ENCODE measurements at regions not wholly inside any gene's neighbourhood (a gene's known extent, or its start where the extent isn't known, plus 50 kb on each side); places are given as distances from the start of the nearest gene placed in this dataset.

DNA sequence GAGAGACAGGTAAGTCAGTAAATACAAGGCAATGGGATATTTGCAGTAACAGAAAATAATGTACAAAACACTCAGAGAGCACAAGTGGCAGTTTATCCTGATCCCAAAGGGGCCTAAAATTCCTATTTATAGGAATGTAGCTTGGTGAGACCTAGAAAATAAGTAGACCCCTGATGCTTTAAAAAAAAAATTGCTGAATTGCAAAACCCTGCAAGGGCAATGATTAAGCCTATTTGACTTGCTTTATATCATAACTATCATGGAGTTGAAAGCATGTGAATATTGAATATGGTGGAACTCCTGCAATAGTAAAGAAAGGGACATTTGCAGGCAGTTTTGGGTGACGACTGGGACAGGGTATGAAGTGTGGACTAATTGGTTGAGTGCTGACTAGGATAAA lies 101.9 kb upstream of the C1orf21 start:
- Histone ChIP-seq H3K9me3 (peaks cover 3% of the 10 kb centered on the region; the same call in 1 of the 3 replicates), H3K4me1 (no peaks in the 10 kb centered on the region), H3K4me2 (no peak overlapping the region), H3K4me3 (no peak overlapping the region), H3K27ac (no peak overlapping the region)
- no peak for DNase-seq (ENCODE audit: low read depth in 1 of 2, low spot score in 1 of 2)
- ChIA-PET CTCF (no interaction called here), POLR2A (no interaction called here)
- TF ChIP-seq TP53 (CRISPR knock-in tag; IDR thresholded peaks at IDR 0.05) (no peak), MAFK (IDR thresholded peaks at IDR 0.05; ENCODE audit: partially characterized antibody) (peak; percentile 63)
- no peak for ATAC-seq
- no peak for FAIRE-seq
- 39% methylated on average over 1 of the region's 1 CpG for WGBS (ENCODE audit: missing lambda C conversion rate)

DNA sequence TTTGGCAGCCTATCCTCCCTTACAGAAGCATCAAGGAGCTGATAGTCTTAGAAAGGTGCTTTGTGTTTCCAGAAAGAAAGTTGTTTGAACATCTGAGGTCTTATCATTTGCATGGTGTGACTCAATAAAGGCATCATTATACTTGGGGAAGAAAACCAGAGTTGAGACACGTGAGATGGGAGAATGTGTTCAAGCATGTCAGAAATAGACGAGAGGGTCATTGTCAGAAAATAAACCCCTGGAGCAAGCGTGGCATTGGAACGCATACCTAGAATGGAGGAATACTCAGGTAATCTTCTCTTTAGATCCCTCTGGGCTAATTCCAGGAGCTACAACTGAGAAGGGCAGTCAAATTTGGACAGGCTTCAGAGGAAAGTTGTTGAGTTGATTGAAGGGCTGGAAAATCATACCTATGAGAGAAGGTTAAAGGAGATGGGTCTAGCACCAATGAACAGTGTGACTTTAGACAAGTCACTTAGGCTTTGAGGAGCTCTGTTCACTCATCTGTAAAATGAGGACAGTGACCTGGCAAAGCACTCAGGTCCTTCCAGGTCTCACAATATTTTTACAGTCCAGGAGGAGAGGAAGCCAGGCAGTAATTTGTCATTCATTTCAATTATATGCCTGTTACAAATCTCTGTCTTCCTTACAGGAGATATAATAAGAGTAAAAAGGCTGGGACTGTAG lies 101.3 kb upstream of the C1orf21 start:
- no peak for DNase-seq (ENCODE audit: low read depth in 1 of 2, low spot score in 1 of 2)
- Histone ChIP-seq H3K4me2 (no peak overlapping the region), H3K9me3 (peaks cover 9% of the 10 kb centered on the region), H3K4me1 (no peaks in the 10 kb centered on the region), H3K4me3 (no peak overlapping the region), H3K27ac (no peak overlapping the region)
- TF ChIP-seq, protein P1, sequence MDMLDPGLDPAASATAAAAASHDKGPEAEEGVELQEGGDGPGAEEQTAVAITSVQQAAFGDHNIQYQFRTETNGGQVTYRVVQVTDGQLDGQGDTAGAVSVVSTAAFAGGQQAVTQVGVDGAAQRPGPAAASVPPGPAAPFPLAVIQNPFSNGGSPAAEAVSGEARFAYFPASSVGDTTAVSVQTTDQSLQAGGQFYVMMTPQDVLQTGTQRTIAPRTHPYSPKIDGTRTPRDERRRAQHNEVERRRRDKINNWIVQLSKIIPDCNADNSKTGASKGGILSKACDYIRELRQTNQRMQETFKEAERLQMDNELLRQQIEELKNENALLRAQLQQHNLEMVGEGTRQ (IDR thresholded peaks at IDR 0.05): no peak
- no peak for TF ChIP-seq CBX8 (IDR thresholded peaks at IDR 0.05)
- no peak for TF ChIP-seq RNF2 (IDR thresholded peaks at IDR 0.05; ENCODE audit: borderline replicate concordance, low read depth)
- CTCF ChIA-PET: no interaction called here
- POLR2A ChIA-PET: no interaction called here
- FAIRE-seq: no peak
- no peak for ATAC-seq
- WGBS (ENCODE audit: missing lambda C conversion rate): 63% methylated on average over 4 of the region's 4 CpGs

DNA sequence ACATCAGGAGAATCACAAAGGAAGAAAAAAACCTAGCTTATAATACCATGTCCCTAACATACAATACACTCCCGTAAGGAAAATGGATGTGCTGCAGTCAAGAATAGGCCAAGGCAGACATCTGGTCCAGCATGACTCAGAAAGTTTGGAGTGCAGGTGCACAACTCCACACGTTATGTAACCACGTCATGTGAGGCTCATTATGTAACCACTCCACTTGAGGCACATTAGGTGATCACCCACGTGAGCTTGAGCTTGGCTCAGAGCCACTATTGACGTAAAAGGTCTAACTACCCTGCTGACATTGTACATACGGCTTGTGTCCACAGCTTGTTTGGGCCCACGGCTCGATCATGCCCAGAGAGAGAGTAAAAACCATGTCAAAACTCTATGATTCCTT lies 99.8 kb upstream of the C1orf21 start:
- CTCF ChIA-PET: interaction anchor here (1.0 kb wide), 1 partner anchor 10 kb away, joined by 3 read pairs; no protein-coding TSS in a partner anchor

DNA sequence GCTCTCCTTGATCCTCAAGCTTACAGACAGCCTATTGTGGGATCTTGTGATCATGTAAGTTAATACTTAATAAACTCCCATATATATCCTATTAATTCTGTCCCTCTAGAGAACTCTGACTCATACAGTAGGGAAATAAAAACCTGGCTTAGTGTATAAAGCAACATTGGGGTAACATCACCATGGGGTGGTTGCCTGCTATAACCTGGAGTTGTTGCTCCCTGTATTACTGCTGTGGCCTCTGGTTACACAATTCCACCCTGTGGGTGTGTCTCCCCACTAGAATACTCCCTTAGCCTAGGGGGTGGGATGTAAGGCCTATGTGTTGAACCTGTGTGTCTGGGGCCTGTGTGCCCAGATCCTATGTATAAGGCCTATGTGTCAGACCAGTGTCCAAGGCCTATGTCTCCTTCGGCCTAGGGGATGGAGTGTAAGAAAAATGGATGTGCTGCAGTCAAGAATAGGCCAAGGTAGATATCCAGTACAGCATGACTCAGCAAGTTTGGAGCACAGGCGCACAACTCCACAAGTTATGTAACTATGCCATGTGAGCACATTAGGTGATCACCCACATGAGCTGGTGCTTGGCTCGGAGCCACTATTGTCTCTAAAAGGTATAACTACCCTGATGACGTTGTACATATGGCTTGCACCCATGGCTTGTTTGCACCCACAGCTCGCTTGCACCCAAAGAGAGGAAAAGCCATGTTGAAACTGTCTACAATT lies 96.8 kb upstream of the C1orf21 start:
- no peak overlapping the region for H3K4me2 ChIP-seq
- TF ChIP-seq HOXB5 (CRISPR knock-in tag; IDR thresholded peaks at IDR 0.05) (no peak), MAFK (IDR thresholded peaks at IDR 0.05; ENCODE audit: partially characterized antibody) (peak; percentile 91), NFE2L2 (conservative IDR thresholded peaks at IDR 0.05; ENCODE audit: low read length) (peak; percentile 92)
- TF ChIP-seq, protein P2, sequence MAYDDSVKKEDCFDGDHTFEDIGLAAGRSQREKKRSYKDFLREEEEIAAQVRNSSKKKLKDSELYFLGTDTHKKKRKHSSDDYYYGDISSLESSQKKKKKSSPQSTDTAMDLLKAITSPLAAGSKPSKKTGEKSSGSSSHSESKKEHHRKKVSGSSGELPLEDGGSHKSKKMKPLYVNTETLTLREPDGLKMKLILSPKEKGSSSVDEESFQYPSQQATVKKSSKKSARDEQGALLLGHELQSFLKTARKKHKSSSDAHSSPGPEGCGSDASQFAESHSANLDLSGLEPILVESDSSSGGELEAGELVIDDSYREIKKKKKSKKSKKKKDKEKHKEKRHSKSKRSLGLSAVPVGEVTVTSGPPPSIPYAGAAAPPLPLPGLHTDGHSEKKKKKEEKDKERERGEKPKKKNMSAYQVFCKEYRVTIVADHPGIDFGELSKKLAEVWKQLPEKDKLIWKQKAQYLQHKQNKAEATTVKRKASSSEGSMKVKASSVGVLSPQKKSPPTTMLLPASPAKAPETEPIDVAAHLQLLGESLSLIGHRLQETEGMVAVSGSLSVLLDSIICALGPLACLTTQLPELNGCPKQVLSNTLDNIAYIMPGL (CRISPR knock-in tag; IDR thresholded peaks at IDR 0.05; ENCODE audit: borderline replicate concordance): no peak
- TF ChIP-seq, protein P3, sequence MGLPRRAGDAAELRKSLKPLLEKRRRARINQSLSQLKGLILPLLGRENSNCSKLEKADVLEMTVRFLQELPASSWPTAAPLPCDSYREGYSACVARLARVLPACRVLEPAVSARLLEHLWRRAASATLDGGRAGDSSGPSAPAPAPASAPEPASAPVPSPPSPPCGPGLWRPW (IDR thresholded peaks at IDR 0.05): no peak
- peak overlapping the region in 1 of 2 experiments; percentile 19; a peak in 2 of 6 replicates for H3K27ac ChIP-seq
- POLR2A ChIA-PET: no interaction called here
- 53% methylated on average over 5 of the region's 5 CpGs for whole genome bisulfite sequencing (ENCODE audit: missing lambda C conversion rate)
- DNase-seq (ENCODE audit: low read depth in 1 of 2, low spot score in 1 of 2): peak in 1 of 2 experiments; percentile 54
- H3K4me1 ChIP-seq: no peaks in the 10 kb centered on the region
- H3K9me3 ChIP-seq: peaks cover 9% of the 10 kb centered on the region
- ATAC-seq: no peak
- CTCF ChIA-PET: no interaction called here
- no peak overlapping the region for H3K4me3 ChIP-seq
- no peak for FAIRE-seq

More for the DNA sequence above, 99.8 kb upstream of the C1orf21 start:
- no peak for TF ChIP-seq EP300 (IDR thresholded peaks at IDR 0.05)
- no peak for TF ChIP-seq MAZ (IDR thresholded peaks at IDR 0.05; ENCODE audit: borderline replicate concordance, low read depth, low read length)
- no peak for TF ChIP-seq TFCP2L1 (CRISPR knock-in tag; IDR thresholded peaks at IDR 0.05)
- no peak for TF ChIP-seq RFX5 (IDR thresholded peaks at IDR 0.05)
- TF ChIP-seq, protein P3 (IDR thresholded peaks at IDR 0.05): no peak
- TF ChIP-seq SREBF2 (IDR thresholded peaks at IDR 0.05): no peak
- TF ChIP-seq RCOR1 (IDR thresholded peaks at IDR 0.05; ENCODE audit: low read depth, low read length): no peak
- no peak for TF ChIP-seq JUN (IDR thresholded peaks at IDR 0.05)
- no peak for TF ChIP-seq HOXB13 (CRISPR knock-in tag; IDR thresholded peaks at IDR 0.05; ENCODE audit: low read depth)
- TF ChIP-seq, protein P4, sequence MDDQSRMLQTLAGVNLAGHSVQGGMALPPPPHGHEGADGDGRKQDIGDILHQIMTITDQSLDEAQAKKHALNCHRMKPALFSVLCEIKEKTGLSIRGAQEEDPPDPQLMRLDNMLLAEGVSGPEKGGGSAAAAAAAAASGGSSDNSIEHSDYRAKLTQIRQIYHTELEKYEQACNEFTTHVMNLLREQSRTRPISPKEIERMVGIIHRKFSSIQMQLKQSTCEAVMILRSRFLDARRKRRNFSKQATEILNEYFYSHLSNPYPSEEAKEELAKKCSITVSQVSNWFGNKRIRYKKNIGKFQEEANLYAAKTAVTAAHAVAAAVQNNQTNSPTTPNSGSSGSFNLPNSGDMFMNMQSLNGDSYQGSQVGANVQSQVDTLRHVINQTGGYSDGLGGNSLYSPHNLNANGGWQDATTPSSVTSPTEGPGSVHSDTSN (IDR thresholded peaks at IDR 0.05): no peak
- no peak for TF ChIP-seq NPAS2 (CRISPR knock-in tag; IDR thresholded peaks at IDR 0.05; ENCODE audit: borderline replicate concordance)
- TF ChIP-seq, protein P5, sequence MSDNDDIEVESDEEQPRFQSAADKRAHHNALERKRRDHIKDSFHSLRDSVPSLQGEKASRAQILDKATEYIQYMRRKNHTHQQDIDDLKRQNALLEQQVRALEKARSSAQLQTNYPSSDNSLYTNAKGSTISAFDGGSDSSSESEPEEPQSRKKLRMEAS (IDR thresholded peaks at IDR 0.05): no peak
- TF ChIP-seq TP53 (CRISPR knock-in tag; IDR thresholded peaks at IDR 0.05): no peak
- TF ChIP-seq CBX2 (IDR thresholded peaks at IDR 0.05; ENCODE audit: borderline replicate concordance, low read depth): no peak
- no peak for TF ChIP-seq SMC3 (IDR thresholded peaks at IDR 0.05)
- no peak for ATAC-seq
- 35% methylated on average over 8 of the region's 8 CpGs for WGBS (ENCODE audit: missing lambda C conversion rate)
- Histone ChIP-seq H3K27ac (no peak overlapping the region), H3K9me3 (peaks cover 9% of the 10 kb centered on the region), H3K4me3 (no peak overlapping the region), H3K4me2 (no peak overlapping the region), H3K4me1 (no peaks in the 10 kb centered on the region)
- FAIRE-seq: no peak
- POLR2A ChIA-PET: no interaction called here
- DNase-seq (ENCODE audit: low read depth in 1 of 2, low spot score in 1 of 2): no peak

Data from A549 (cell line).